Muscle layer of duodenum (tissue), 2 donors: ENCODE measurements at regions not wholly inside any gene's neighbourhood (a gene's known extent, or its start where the extent isn't known, plus 50 kb on each side); places are given as distances from the start of the nearest gene placed in this dataset.

ENCODE experiments used
- H3K27ac ChIP-seq: one replicate; pipeline ENCODE4 v1.7.0; 2013; ENCODE audit warnings: mild to moderate bottlenecking, low read length
- H3K27me3 ChIP-seq: one replicate; pipeline ENCODE4 v1.7.0; 2013; ENCODE audit warnings: low read depth, mild to moderate bottlenecking, control low read depth, low read length
- H3K36me3 ChIP-seq, 2 donors: one replicate each; pipeline ENCODE4 v1.7.0; 2013; ENCODE audit warnings: low read length in 2 of 2, control low read depth in 1 of 2, mild to moderate bottlenecking in 1 of 2; ENCODE audit not compliant: insufficient read depth in 2 of 2, control insufficient read depth in 1 of 2
- H3K4me1 ChIP-seq, 2 donors: one replicate each; pipeline ENCODE4 v1.7.0; 2013; ENCODE audit warnings: low read length in 2 of 2, mild to moderate bottlenecking in 2 of 2, control low read depth in 1 of 2, moderate library complexity in 1 of 2; ENCODE audit not compliant: insufficient read depth in 2 of 2, control insufficient read depth in 1 of 2
- H3K4me3 ChIP-seq, 2 donors: one replicate each; pipeline ENCODE4 v1.7.0; 2013; ENCODE audit warnings: low read length in 2 of 2, low read depth in 1 of 2, mild to moderate bottlenecking in 1 of 2
- H3K9me3 ChIP-seq, 2 donors: one replicate each; pipeline ENCODE4 v1.7.0; 2013; ENCODE audit warnings: low read length in 2 of 2, control low read depth in 1 of 2, mild to moderate bottlenecking in 1 of 2; ENCODE audit not compliant: control insufficient read depth in 1 of 2
- donor health status: healthy.

GRCh38 chr6:169960886-169961611 is 209.6 kb downstream of the ERMARD start:
- no peak overlapping the region for H3K27ac ChIP-seq
- peaks cover 6% of the 10 kb centered on the region for H3K27me3 ChIP-seq
- no peaks in the 10 kb centered on the region for H3K4me1 ChIP-seq
- H3K9me3 ChIP-seq, result no peaks in the 10 kb centered on the region
- H3K4me3 ChIP-seq, result peak overlapping the region in 1 of 2 donors; percentile 65
- no peaks in the 10 kb centered on the region for H3K36me3 ChIP-seq

GRCh38 chr6:169960521-169960885 is 209.1 kb downstream of the ERMARD start:
- H3K27ac ChIP-seq, result no peak overlapping the region
- H3K4me1 ChIP-seq, result no peaks in the 10 kb centered on the region
- H3K4me3 ChIP-seq, result no peak overlapping the region
- H3K36me3 ChIP-seq, result no peaks in the 10 kb centered on the region
- peaks cover 6% of the 10 kb centered on the region for H3K27me3 ChIP-seq
- no peaks in the 10 kb centered on the region for H3K9me3 ChIP-seq

DNA sequence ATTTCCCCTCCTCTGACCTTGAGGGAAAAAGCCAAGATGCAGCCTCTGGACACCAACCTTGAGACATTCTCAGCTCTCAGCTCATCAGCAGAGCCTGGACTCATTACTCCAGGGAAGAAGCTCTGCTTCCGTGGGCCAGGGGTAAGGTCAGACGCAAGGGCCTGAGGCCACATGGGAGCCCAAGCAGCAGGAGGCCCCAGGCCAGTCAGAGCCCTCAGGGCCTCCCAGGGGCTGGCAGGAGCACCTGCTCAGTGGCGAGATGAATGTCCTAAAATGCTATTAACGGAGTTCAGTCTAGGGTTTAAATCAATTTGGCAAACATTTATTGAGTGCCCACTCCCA is 208.6 kb downstream of the ERMARD start:
- H3K27ac ChIP-seq, result no peak overlapping the region
- H3K9me3 ChIP-seq, result no peaks in the 10 kb centered on the region
- no peaks in the 10 kb centered on the region for H3K36me3 ChIP-seq
- peaks cover 6% of the 10 kb centered on the region for H3K27me3 ChIP-seq
- H3K4me3 ChIP-seq, result no peak overlapping the region
- no peaks in the 10 kb centered on the region for H3K4me1 ChIP-seq

GRCh38 chr6:169959136-169960002 is 207.9 kb downstream of the ERMARD start:
- Histone ChIP-seq H3K36me3 (no peaks in the 10 kb centered on the region), H3K9me3 (no peaks in the 10 kb centered on the region), H3K27ac (no peak overlapping the region), H3K4me3 (peak overlapping the region; percentile 4 to 10), H3K27me3 (peaks cover 6% of the 10 kb centered on the region), H3K4me1 (no peaks in the 10 kb centered on the region)

DNA sequence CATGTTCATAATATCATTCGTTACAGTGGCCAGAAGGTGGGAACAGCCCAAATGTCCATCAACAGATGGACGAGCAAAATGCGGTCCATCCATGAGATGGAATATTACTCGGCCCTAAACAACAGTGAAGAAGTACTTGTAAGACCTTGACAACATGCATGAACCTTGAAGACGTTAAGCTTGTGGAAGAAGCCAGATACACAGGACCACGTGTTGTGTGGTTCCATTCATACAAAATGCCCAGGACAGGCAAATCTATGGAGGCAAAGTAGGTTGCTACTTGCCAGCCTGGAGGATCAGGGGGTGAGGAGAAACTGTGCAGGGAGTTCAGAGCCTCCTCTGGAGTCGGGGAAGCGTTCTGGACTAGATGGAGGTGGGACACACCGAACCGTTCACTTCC is 207.1 kb downstream of the ERMARD start:
- Histone ChIP-seq H3K27ac (no peak overlapping the region), H3K27me3 (peaks cover 6% of the 10 kb centered on the region), H3K4me1 (no peaks in the 10 kb centered on the region), H3K36me3 (no peaks in the 10 kb centered on the region), H3K9me3 (no peaks in the 10 kb centered on the region), H3K4me3 (no peak overlapping the region)

GRCh38 chr6:169957351-169957963 is 206.0 kb downstream of the ERMARD start:
- H3K27me3 ChIP-seq, result peaks cover 6% of the 10 kb centered on the region
- H3K4me3 ChIP-seq, result no peak overlapping the region
- H3K27ac ChIP-seq, result no peak overlapping the region

GRCh38 chr6:169956580-169956979 is 205.2 kb downstream of the ERMARD start:
- Histone ChIP-seq H3K4me1 (no peaks in the 10 kb centered on the region), H3K27me3 (peaks cover 5% of the 10 kb centered on the region), H3K4me3 (no peak overlapping the region), H3K36me3 (no peaks in the 10 kb centered on the region), H3K27ac (no peak overlapping the region), H3K9me3 (no peaks in the 10 kb centered on the region)

More at GRCh38 chr6:169957351-169957963, 206.0 kb downstream of the ERMARD start:
- H3K9me3 ChIP-seq, result no peaks in the 10 kb centered on the region
- no peaks in the 10 kb centered on the region for H3K4me1 ChIP-seq
- H3K36me3 ChIP-seq, result no peaks in the 10 kb centered on the region

GRCh38 chr6:169955731-169956437 is 204.5 kb downstream of the ERMARD start:
- H3K36me3 ChIP-seq, result no peaks in the 10 kb centered on the region
- H3K27ac ChIP-seq, result no peak overlapping the region
- H3K4me3 ChIP-seq, result no peak overlapping the region
- H3K27me3 ChIP-seq, result no peaks in the 10 kb centered on the region
- H3K9me3 ChIP-seq, result no peaks in the 10 kb centered on the region
- no peaks in the 10 kb centered on the region for H3K4me1 ChIP-seq

DNA sequence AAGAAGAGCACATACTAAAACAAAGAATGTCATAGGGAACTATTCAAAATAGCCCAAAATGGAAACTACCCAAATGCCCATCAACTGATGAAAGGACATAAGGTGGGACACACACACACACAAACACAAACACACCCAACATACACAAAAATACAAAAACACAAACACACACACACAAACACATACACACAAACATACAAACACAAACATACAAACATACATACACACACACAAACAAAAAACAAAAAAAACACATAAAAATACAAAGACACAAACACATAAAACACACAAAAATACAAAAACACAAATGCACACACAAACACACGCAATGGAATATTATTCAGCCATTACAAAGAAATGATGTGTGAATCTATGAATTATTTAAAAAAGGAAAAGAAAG is 203.6 kb downstream of the ERMARD start:
- Histone ChIP-seq H3K27ac (no peak overlapping the region), H3K27me3 (no peaks in the 10 kb centered on the region), H3K4me3 (no peak overlapping the region), H3K36me3 (no peaks in the 10 kb centered on the region), H3K9me3 (no peaks in the 10 kb centered on the region), H3K4me1 (no peaks in the 10 kb centered on the region)

DNA sequence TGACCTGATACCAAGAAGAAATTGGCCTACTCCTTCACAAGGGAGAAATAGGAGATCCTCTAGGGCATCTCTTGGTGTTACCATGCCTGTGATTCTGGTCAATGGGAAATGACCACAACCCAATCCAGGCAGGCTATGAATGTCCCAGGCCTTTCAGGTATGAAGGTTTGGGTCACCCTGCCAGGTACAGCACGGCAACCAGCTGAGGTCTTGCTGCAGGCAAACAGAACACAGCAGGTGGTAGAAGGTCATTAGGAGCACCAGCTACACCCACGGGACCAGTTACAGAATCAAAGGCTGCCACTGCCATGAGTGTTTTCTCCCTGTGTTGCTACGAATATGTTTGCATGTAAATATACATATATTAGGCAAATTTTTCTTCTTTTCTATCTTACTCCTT is 202.3 kb downstream of the ERMARD start:
- Histone ChIP-seq H3K4me1 (no peaks in the 10 kb centered on the region), H3K9me3 (no peaks in the 10 kb centered on the region), H3K36me3 (no peaks in the 10 kb centered on the region), H3K27me3 (no peaks in the 10 kb centered on the region), H3K27ac (no peak overlapping the region), H3K4me3 (no peak overlapping the region)

DNA sequence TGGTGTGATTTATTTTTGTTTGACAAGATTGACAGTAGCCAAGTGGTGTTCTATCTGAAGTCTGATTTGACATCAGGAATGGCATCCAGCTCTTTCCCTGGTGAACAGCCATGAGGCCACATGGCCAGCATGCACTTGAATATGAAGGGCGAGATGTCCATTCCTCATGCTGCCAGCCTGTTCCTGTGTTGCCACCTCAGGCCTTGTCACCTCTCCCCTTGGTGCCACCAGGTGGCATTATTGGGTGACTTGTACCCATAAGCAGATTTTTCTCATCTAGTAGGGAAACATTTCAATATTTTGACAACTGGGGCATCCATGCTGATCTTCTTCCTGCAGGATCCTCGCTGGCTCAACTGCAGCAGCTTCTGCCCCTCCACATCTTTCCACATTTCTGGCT is 199.1 kb downstream of the ERMARD start:
- Histone ChIP-seq H3K27ac (no peak overlapping the region), H3K36me3 (no peaks in the 10 kb centered on the region), H3K4me3 (no peak overlapping the region)

More for the DNA sequence above, 199.1 kb downstream of the ERMARD start:
- H3K9me3 ChIP-seq, result no peaks in the 10 kb centered on the region
- H3K27me3 ChIP-seq, result no peaks in the 10 kb centered on the region
- H3K4me1 ChIP-seq, result no peaks in the 10 kb centered on the region
